K562 (cell line): ENCODE measurements at regions not wholly inside any gene's neighbourhood (a gene's known extent, or its start where the extent isn't known, plus 50 kb on each side); places are given as distances from the start of the nearest gene placed in this dataset.

Experiments
- ADNP ChIP-seq: fragments of 200-800 bp; sonication (Bioruptor generic); IDR thresholded peaks from 2 replicates; pipeline ENCODE4 v1.6.1; 2016; ENCODE audit warnings: missing genetic modification characterization, missing compliant biosample characterization
- AFF4 ChIP-seq: sonication (generic); formaldehyde crosslinking; IDR thresholded peaks from 2 replicates; pipeline ENCODE4 v1.8.0; 2023; ENCODE audit warnings: mild to moderate bottlenecking, missing genetic modification reagents
- CHD2 ChIP-seq: IDR thresholded peaks from 2 replicates; pipeline ENCODE4 v1.6.1; 2011; ENCODE audit warnings: low read depth, low read length
- FOXK1 ChIP-seq: sonication (generic); formaldehyde crosslinking; IDR thresholded peaks from 2 replicates; pipeline ENCODE4 v1.8.0; 2022; ENCODE audit warnings: missing genetic modification reagents, mild to moderate bottlenecking, borderline replicate concordance
- IRF2 ChIP-seq: sonication (generic); formaldehyde crosslinking; IDR thresholded peaks from 2 replicates; pipeline ENCODE4 v1.8.1; 2022; ENCODE audit warnings: mild to moderate bottlenecking, missing genetic modification reagents
- KLF6 ChIP-seq: fragments of 250-450 bp; sonication (Bioruptor Pico); IDR thresholded peaks from 2 replicates; pipeline ENCODE4 v1.4.0; 2020; ENCODE audit warnings: mild to moderate bottlenecking, moderate library complexity, borderline replicate concordance
- MGA ChIP-seq: fragments of 450-650 bp; IDR thresholded peaks from 2 replicates; pipeline ENCODE4 v1.6.1; 2016; ENCODE audit warnings: mild to moderate bottlenecking, moderate library complexity
- NR0B1 ChIP-seq: fragments of 450-650 bp; IDR thresholded peaks from one replicate; pipeline ENCODE4 v1.6.1; 2018; ENCODE audit warnings: mild to moderate bottlenecking, moderate library complexity; ENCODE audit not compliant: partially characterized antibody
- RAD21 ChIP-seq, 2 experiments: fragments of 250-450 bp in 1 of 2; fragments of 450-650 bp in 1 of 2; sonication (Bioruptor Pico) in 1 of 2; formaldehyde crosslinking in 1 of 2; IDR thresholded peaks in 1 of 2; conservative IDR thresholded peaks in 1 of 2; 2 replicates each; pipeline versions ENCODE4 v1.4.0 to v1.8.0; 2020 to 2022; ENCODE audit warnings: mild to moderate bottlenecking in 2 of 2, moderate library complexity in 1 of 2
- SRSF7 ChIP-seq: fragments of 200-400 bp; formaldehyde crosslinking; optimal IDR thresholded peaks from 2 replicates; pipeline ENCODE3; 2017; ENCODE audit warnings: mild to moderate bottlenecking, low read depth, low read length
- ZNF124 ChIP-seq: sonication (generic); formaldehyde crosslinking; IDR thresholded peaks from 2 replicates; pipeline ENCODE4 v1.8.1; 2022; ENCODE audit warnings: missing genetic modification reagents
- ZNF347 ChIP-seq: fragments of 450-650 bp; formaldehyde crosslinking; IDR thresholded peaks from 2 replicates; pipeline ENCODE4 v1.4.0; 2020; ENCODE audit warnings: low read depth, mild to moderate bottlenecking, moderate library complexity

GRCh38 chr2:58731488-58731869, 490.4 kb upstream of the FANCL start (continued):
- TF ChIP-seq AFF4 = no peak
- TF ChIP-seq ADNP (tag) = peak; percentile 49; the same call in 1 of the 2 replicates
- TF ChIP-seq KLF6 (CRISPR knock-in tag) = no peak
- no peak for TF ChIP-seq ZNF347 (CRISPR knock-in tag)
- TF ChIP-seq CHD2 = no peak
- no peak for TF ChIP-seq ZNF124 (CRISPR knock-in tag)
- peak; percentile 60; the same call in 1 of the 2 replicates for TF ChIP-seq MGA
- TF ChIP-seq FOXK1 = no peak
- no peak for TF ChIP-seq SRSF7
- no peak for TF ChIP-seq NR0B1
- peak in 1 of 2 experiments; percentile 14; a peak in 2 of 4 replicates for TF ChIP-seq RAD21 (CRISPR knock-in tag; conservative IDR thresholded peaks at IDR 0.05 in 1 of 2, IDR thresholded peaks at IDR 0.05 in 1 of 2)
- no peak for TF ChIP-seq IRF2 (CRISPR knock-in tag)
